ENCODE measurements at regions not wholly inside any gene's neighbourhood (a gene's known extent, or its start where the extent isn't known, plus 50 kb on each side); places are given as distances from the start of the nearest gene placed in this dataset.
"Not testable (repeated sequence)": the region's sequence is repeated elsewhere in the genome, so short reads cannot be mapped to it uniquely, and the experiment has no call there.

- TF ChIP-seq ZNF274 (IDR thresholded peaks at IDR 0.05; ENCODE audit: low read depth, low read length); YY1 (IDR thresholded peaks at IDR 0.05; ENCODE audit: insufficient read depth, insufficient read length); SUZ12 (IDR thresholded peaks at IDR 0.05; ENCODE audit: extremely low read depth, insufficient read depth, insufficient read length): not testable (repeated sequence)
Measured at GRCh38 chrX:113473015-113473414, 632.4 kb upstream of the AMOT start.
